ENCODE measurements at regions not wholly inside any gene's neighbourhood (a gene's known extent, or its start where the extent isn't known, plus 50 kb on each side); places are given as distances from the start of the nearest gene placed in this dataset.

- TF ChIP-seq CTCF (IDR thresholded peaks at IDR 0.05; ENCODE audit: low read length) (no peak), EZH2phosphoT487 (IDR thresholded peaks at IDR 0.05; ENCODE audit: low read length) (no peak), EZH2 (optimal IDR thresholded peaks at IDR 0.05; ENCODE audit: low read depth, low read length) (no peak)
These were observed 1304.1 kb upstream of the CHAC2 start for GRCh38 chr2:52463457-52463856.
